OCI-M2 (cell line): ENCODE measurements at regions not wholly inside any gene's neighbourhood (a gene's known extent, or its start where the extent isn't known, plus 50 kb on each side); places are given as distances from the start of the nearest gene placed in this dataset.
"Not testable (repeated sequence)": the region's sequence is repeated elsewhere in the genome, so short reads cannot be mapped to it uniquely, and the experiment has no call there.

Experiments
- DNase-seq: peaks from one replicate; lab custom pipeline; 2025; ENCODE audit not compliant: unreplicated experiment; lab: John Stamatoyannopoulos, UW

GRCh38 chr12:87430444-87430843 lies 598.8 kb downstream of the C12orf50 start:
- no peak for DNase-seq

- no peak for DNase-seq
Observed at GRCh38 chr12:87428701-87429277, 600.4 kb downstream of the C12orf50 start.

DNA sequence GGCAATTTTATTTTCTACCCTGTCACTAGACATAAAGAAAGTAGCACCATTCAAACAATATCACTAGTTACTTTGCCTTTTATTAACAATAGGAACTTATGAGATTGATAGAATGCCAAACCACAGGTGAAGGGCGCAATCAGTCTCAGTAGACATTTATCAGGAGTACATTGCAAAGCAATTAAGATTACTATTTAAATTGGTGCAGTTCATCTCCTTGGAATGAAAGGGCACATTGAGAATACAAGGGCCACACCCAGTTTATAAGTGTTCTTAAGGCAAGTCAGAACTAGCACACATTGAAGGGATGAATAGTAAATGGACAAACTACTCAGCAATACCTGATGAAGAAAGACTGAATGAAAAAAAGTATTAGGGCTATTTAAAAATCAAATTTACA lies 601.4 kb downstream of the C12orf50 start:
- no peak for DNase-seq

DNA sequence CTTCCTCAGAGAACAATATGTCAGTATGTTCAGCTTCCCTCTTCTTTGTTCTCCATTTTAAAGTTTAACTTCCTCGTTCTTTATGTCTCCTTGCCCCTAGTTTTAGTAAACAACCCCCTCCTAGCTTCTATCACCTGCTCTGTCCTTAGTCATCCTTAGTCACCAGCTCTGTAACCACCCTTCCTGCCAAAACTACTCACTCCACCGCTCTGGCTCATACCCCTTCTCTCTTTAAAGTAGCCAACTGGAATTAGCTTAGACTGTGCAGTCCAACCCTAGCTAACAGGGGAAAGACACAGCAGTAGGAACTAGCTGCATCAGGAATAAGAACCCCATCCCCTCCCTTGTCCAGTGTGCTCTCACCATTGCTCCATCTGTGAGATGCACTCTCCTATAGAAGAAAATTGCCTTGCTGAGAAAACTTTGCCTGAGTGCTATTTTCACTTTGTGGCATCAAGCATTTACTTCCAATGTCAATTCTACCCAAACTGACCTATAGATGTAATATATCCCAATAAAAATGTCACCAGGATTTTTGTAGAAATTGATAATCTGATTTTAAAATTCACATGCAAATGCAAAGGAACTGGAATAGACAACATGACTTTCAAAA lies 603.2 kb downstream of the C12orf50 start:
- DNase-seq, result no peak

- DNase-seq, result not testable (repeated sequence)
Observed at GRCh38 chr12:87421233-87421632, 608.0 kb downstream of the C12orf50 start.

DNA sequence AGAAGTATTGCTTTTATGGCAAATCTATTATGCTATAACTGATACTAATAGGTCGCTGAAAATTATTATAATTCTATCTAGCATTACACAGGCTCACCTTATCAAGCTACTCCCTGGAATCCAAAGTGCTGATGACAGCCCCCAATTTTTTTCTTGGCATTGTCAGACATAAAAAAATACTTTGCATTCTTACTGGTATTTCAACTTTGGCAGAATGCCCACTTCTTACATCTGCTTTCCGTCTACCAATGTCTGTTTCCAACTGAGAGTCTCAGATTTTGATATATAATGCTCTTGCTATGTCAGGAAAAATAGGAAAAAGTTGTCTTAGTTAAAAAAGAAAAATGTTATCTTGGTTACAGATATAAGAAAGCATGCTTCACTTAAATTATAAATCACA lies 615.4 kb downstream of the C12orf50 start:
- DNase-seq, result no peak

- no peak for DNase-seq
Observed at GRCh38 chr12:87406926-87407325, 622.3 kb downstream of the C12orf50 start.

- no peak for DNase-seq
Observed at GRCh38 chr12:87405918-87406317, 623.3 kb downstream of the C12orf50 start.

- DNase-seq, result not testable (repeated sequence)
Observed at GRCh38 chr12:87394168-87394567, 635.0 kb downstream of the C12orf50 start.

- no peak for DNase-seq
Observed at GRCh38 chr12:87388376-87388775, 640.8 kb downstream of the C12orf50 start.

DNA sequence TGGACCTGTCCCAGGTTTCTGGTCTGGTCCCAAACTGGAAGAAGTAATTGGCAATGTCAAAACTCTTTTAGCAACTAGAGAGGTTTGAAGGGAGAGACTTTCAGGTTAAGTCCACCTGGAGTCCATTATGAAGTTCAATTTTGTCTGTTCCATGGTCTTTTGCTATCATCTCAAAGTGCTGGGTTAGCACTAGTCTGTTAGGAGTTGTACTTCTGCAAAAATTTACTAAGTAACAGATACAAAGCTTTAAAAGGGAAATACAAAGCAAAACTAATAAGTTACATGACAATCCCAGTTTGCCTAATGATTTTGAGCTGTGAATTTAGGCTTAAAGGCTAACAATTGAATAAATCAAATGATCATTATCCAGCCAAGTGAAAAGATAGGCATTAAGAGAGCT lies 643.9 kb downstream of the C12orf50 start:
- no peak for DNase-seq

DNA sequence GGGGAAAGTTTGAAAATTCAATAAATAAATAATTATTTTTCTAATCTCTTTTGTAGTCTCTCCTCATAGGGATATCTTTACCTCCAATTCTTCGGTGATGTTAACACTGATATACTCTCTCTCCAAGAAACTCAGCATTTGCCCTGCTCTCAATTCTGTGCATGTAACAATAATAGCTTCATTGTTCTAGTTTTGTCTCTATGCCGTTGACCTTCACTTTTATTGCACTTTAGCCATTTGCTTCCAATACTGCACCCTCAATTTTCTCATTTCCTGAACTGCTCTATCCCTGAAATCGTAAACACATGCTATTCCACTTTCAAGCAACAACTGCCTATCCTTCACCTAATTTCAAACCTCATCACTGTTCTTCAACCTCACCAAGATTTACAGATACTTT lies 645.0 kb downstream of the C12orf50 start:
- no peak for DNase-seq

DNA sequence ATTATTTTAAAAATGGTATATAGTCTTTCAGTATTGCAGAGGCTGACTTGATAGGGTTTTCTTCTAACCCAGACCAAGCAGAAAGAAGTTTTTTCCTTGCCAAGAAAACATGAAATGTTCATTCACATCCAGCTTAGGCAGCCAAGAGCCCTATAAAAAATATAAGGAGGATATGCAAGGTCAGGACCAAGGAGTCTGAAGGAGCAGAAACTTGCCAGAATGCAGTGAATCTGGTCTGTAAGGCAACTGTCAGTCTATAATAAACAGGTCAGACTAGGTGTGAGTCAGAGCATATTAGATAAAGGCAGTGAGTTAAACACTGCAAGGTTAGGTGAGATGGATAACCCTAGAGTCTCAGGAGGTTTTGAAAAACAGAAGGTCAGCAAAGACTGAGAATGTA lies 645.5 kb downstream of the C12orf50 start:
- no peak for DNase-seq

DNA sequence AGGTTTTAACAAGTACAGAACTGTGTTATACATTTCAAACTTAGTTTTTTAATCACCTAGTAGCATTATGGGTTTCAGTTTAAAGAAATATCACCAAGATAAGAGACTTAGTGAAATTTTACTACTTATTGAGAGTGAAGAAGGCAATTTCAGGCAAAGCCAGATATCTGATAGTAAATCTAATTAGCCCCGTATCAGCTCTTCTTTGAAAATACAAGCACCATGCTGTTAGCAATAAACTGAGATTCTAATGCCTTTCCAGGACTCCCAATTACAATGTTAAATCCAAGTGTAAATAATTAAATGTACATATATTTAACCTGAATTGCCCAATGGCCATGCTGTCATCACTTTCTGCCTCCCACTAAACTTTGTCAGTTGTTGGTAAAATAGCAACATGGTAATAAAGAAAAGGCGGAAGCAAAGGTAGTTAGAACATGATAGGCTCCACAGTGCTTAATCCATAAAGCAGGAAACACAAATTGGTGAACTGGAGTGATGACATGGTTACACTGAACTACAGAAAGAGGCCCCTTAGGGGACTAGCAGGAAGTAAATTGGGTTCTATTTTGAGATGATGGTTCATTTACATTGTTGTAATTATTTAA lies 646.1 kb downstream of the C12orf50 start:
- DNase-seq, result no peak

- no peak for DNase-seq
Observed at GRCh38 chr12:87382436-87382835, 646.8 kb downstream of the C12orf50 start.

DNA sequence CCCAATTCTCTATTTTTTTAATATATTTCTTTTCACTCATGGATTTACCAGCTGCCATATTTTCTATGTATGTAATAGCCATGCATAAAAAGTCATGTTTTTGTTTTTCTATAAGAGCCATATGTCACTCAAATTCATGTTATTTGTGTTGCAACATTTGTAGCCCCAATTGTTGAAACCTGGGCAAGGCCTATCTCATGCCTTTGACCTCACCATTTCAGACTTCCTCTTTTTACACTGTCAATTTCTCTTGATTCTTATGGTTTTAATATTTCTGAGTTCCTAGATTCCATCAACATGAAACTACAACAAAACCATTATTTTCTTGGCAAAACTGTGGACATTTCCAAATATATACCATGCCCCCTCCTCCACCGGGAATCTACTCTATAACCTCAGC lies 647.5 kb downstream of the C12orf50 start:
- DNase-seq, result no peak

DNA sequence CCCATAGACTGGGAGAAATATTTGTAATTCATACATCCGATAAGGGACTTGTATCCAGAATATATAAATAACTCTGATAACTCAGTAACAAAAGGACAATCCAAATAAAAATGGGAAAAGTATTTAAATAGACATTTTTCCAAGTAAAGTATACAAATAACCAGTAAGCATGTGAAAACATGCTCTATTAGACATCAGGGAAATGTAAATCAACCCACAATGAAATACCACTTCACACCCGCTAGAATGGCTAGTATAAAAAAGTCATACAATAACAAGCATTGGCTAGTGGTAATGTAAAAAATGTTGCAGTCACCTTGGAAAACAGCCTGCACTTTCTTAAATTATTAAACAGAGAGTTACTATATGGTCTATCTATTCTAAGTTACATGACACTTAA lies 650.7 kb downstream of the C12orf50 start:
- DNase-seq, result no peak

DNA sequence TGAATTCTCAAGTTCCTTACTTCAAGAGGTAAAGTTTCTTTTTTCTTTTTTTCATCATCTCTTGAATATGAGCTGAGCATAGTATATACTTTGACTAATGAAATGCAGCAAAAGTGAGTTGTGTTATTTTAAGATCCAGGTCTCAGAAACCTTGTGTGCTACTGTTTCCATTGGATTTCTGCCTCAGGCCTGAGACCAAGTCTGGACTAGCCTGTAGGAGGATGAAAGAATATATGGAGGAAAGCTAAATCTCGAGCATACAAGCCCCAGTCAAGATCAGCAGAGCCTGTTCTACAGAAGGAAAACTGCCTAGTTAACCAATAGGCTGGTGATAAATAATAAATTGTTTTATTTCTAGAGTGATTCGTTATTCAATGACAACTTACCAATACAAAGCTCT lies 652.5 kb downstream of the C12orf50 start:
- DNase-seq, result no peak

- no peak for DNase-seq
Observed at GRCh38 chr12:87369161-87369560, 660.0 kb downstream of the C12orf50 start.

DNA sequence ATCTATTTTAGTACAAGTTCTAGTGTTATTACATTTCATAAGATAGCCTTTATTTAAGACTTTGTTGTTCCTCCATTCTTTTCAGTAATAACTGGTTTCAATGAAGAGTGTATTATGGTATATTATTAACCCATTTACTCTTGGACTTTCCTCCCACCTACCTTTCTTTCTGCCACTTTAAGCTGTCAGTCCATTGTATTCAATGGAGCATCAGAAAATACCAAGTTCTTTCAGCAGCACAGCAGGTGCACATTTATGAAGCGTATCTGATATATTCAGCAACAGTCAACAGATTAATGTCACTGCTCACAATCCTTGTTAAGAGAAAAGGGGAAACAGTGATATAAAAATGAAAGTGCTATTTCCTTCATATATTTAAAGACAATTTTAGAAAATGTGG lies 660.9 kb downstream of the C12orf50 start:
- DNase-seq, result no peak

DNA sequence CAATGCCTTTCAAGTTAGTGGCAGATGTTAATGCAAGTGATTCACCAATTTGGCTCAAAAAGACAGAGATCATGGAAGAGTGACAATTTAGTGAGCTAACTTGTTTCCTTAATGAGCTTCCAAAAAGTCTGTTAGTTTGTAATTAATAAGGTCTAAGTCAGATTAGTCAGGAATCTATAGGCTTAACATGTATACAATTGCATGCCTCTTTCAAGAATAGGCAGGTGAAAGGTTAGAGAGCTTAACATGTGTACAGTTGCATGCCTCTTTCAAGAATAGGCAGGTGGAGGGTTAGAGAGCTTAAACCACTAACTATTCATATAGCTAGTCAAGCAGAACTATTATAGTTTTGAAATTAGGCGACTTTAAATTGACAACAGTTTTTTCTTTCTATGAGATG lies 663.8 kb downstream of the C12orf50 start:
- DNase-seq, result no peak

DNA sequence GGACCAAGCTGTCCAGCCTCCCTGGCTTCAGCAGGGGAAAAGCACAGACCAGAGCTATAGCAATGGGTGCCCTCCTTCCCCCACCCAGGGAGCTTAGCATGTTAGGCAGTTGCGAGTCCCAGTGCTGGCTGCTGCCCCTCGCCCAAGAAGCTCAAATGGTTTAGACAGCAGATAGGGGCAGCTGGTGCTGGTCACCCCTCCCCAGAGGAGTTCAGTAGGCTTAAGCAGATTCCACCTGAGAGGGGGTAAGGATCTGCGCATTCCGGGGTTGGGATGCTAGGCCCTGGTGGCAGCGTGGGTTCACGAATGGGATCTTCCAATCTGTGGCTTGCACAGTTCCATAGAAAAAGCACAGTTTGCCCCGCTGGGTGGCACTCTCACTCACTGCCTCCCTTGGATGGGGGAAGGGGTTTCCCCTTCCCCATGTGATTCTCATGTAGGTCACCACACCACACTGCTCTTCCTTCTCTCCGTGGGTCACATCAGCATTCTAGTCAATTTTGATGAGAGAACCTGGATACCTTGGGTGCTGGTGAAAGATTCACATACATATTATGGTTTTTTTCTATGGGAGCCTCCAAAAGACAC lies 665.6 kb downstream of the C12orf50 start:
- no peak for DNase-seq
